ENCODE measurements at regions not wholly inside any gene's neighbourhood (a gene's known extent, or its start where the extent isn't known, plus 50 kb on each side); places are given as distances from the start of the nearest gene placed in this dataset.

GRCh38 chr1:164086832-164087231 lies 472.2 kb upstream of the PBX1 start:
- TF ChIP-seq ZNF239 (tag by site-specific recombination; IDR thresholded peaks at IDR 0.05): no peak
- no peak for TF ChIP-seq ZNF174 (tag by site-specific recombination; IDR thresholded peaks at IDR 0.05)

Measured in HEK293 (cell line).